ENCODE measurements at regions not wholly inside any gene's neighbourhood (a gene's known extent, or its start where the extent isn't known, plus 50 kb on each side); places are given as distances from the start of the nearest gene placed in this dataset.

DNA sequence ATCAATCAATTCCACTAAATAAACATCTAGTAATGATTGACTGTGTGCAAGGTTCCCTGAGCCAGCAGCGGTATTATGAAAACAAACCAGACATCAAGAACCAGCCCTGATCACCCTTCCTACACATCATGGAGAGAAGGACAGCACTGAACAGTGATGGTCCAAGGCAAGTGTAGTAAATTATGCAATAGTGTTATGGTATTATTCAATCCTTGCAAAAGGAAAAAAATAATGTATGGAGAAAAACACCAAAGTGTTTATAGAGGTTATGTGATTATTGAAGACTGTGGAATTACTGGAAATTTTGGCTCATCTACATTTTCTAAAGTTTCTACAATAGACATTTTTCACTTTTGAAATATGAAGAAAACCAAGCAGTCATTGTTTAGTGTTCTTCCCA lies 105.3 kb downstream of the RCN1 start (continued):
- TF ChIP-seq, protein P1, sequence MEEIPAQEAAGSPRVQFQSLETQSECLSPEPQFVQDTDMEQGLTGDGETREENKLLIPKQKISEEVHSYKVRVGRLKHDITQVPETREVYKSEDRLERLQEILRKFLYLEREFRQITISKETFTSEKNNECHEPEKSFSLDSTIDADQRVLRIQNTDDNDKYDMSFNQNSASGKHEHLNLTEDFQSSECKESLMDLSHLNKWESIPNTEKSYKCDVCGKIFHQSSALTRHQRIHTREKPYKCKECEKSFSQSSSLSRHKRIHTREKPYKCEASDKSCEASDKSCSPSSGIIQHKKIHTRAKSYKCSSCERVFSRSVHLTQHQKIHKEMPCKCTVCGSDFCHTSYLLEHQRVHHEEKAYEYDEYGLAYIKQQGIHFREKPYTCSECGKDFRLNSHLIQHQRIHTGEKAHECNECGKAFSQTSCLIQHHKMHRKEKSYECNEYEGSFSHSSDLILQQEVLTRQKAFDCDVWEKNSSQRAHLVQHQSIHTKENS (CRISPR knock-in tag; IDR thresholded peaks at IDR 0.05) = no peak
- TF ChIP-seq ZNF12 (CRISPR knock-in tag; IDR thresholded peaks at IDR 0.05) = no peak
- no peak for TF ChIP-seq CEBPB (tag; IDR thresholded peaks at IDR 0.05)
- no peak for TF ChIP-seq YBX1 (IDR thresholded peaks at IDR 0.05)
- no peak for TF ChIP-seq ZNF143 (CRISPR knock-in tag; IDR thresholded peaks at IDR 0.05)

DNA sequence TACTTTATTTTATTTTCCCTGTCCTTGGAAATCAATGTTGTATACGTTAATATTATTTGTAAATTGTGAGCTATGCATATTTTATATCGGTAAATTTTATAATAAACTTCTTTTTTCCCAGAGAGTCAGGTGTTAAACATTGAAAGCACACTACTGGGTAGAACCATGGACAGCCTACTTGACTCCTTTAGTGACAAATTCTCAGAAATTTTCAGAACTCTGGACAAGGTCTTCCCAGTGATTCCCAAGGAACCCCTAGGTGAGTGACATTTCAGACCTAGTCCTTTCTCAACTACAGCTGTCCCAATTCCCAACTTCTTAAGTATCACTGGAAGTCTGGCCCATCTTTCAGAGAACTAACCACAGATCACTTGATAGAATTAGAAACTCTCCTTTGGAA lies 107.2 kb downstream of the RCN1 start:
- DNase-seq (ENCODE audit: extremely low read depth in 1 of 4, low spot score in 3 of 4) = no peak
- Histone ChIP-seq H3K4me3 (no peak overlapping the region), H3K9ac (ENCODE audit: insufficient read depth in 1 of 2, low read depth in 2 of 2, low read length in 2 of 2) (no peak overlapping the region), H3K9me1 (ENCODE audit: control insufficient read depth, insufficient read depth, low read length) (no peaks in the 10 kb centered on the region), H3K4me1 (replicated peaks in 1 of 2; ENCODE audit: control insufficient read depth in 2 of 2, insufficient read depth in 2 of 2, low read length in 2 of 2) (no peaks in the 10 kb centered on the region), H4K20me1 (replicated peaks; ENCODE audit: control insufficient read depth, insufficient read depth, low read length) (no peaks in the 10 kb centered on the region), H2AFZ (ENCODE audit: low read depth, low read length) (no peak overlapping the region), H3K36me3 (ENCODE audit: control insufficient read depth, insufficient read depth, low read length) (no peaks in the 10 kb centered on the region), H3K27me3 (ENCODE audit: control insufficient read depth in 2 of 2, insufficient read depth in 2 of 2, low read length in 2 of 2) (no peaks in the 10 kb centered on the region; a peak in 1 of 5 replicates), H3K9me3 (replicated peaks; ENCODE audit: control insufficient read depth, insufficient read depth, low read depth, low read length) (no peaks in the 10 kb centered on the region), H3K79me2 (ENCODE audit: control insufficient read depth, insufficient read depth, low read length) (no peaks in the 10 kb centered on the region), H3K27ac (ENCODE audit: extremely low read depth, low read depth, low read length) (no peak overlapping the region), H3K4me2 (ENCODE audit: insufficient read depth, low read length) (no peak overlapping the region)
- ATAC-seq = no peak
- intact Hi-C loops (cut with micrococcal nuclease) (no loop called here), in situ Hi-C loops (cut with MboI) (no loop called here)
- POLR2A ChIA-PET = interaction anchor here (1.6 kb wide), 1 partner anchor 12 kb away, joined by 4 read pairs; no protein-coding TSS in a partner anchor
- WGBS (ENCODE audit: insufficient coverage, low coverage, missing lambda C conversion rate) = 0% methylated on average over 2 of the region's 2 CpGs
- BruUV-seq (replicated peaks) = no TSS peak
- FAIRE-seq = no peak
- CTCF ChIA-PET (ENCODE audit: low intra/inter-chr PET ratio) = no interaction called here
- TF ChIP-seq EHMT2 (IDR thresholded peaks at IDR 0.05) (peak; percentile 73; the same call in 1 of the 2 replicates), ZNF408 (CRISPR knock-in tag; IDR thresholded peaks at IDR 0.05; ENCODE audit: low read depth) (no peak), NCOA4 (IDR thresholded peaks at IDR 0.05; ENCODE audit: partially characterized antibody) (no peak), ZC3H4 (CRISPR knock-in tag; IDR thresholded peaks at IDR 0.05; ENCODE audit: borderline replicate concordance) (no peak)
- TF ChIP-seq, protein P2, sequence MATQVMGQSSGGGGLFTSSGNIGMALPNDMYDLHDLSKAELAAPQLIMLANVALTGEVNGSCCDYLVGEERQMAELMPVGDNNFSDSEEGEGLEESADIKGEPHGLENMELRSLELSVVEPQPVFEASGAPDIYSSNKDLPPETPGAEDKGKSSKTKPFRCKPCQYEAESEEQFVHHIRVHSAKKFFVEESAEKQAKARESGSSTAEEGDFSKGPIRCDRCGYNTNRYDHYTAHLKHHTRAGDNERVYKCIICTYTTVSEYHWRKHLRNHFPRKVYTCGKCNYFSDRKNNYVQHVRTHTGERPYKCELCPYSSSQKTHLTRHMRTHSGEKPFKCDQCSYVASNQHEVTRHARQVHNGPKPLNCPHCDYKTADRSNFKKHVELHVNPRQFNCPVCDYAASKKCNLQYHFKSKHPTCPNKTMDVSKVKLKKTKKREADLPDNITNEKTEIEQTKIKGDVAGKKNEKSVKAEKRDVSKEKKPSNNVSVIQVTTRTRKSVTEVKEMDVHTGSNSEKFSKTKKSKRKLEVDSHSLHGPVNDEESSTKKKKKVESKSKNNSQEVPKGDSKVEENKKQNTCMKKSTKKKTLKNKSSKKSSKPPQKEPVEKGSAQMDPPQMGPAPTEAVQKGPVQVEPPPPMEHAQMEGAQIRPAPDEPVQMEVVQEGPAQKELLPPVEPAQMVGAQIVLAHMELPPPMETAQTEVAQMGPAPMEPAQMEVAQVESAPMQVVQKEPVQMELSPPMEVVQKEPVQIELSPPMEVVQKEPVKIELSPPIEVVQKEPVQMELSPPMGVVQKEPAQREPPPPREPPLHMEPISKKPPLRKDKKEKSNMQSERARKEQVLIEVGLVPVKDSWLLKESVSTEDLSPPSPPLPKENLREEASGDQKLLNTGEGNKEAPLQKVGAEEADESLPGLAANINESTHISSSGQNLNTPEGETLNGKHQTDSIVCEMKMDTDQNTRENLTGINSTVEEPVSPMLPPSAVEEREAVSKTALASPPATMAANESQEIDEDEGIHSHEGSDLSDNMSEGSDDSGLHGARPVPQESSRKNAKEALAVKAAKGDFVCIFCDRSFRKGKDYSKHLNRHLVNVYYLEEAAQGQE (IDR thresholded peaks at IDR 0.05; ENCODE audit: borderline replicate concordance) = peak; percentile 83
- TF ChIP-seq, protein P2 (CRISPR knock-in tag; IDR thresholded peaks at IDR 0.05; ENCODE audit: low read depth) = no peak
- TF ChIP-seq, protein P3, sequence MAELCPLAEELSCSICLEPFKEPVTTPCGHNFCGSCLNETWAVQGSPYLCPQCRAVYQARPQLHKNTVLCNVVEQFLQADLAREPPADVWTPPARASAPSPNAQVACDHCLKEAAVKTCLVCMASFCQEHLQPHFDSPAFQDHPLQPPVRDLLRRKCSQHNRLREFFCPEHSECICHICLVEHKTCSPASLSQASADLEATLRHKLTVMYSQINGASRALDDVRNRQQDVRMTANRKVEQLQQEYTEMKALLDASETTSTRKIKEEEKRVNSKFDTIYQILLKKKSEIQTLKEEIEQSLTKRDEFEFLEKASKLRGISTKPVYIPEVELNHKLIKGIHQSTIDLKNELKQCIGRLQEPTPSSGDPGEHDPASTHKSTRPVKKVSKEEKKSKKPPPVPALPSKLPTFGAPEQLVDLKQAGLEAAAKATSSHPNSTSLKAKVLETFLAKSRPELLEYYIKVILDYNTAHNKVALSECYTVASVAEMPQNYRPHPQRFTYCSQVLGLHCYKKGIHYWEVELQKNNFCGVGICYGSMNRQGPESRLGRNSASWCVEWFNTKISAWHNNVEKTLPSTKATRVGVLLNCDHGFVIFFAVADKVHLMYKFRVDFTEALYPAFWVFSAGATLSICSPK (IDR thresholded peaks at IDR 0.05; ENCODE audit: borderline replicate concordance) = no peak

Measured in K562 (cell line).